GM21367 (cell line): ENCODE measurements at regions not wholly inside any gene's neighbourhood (a gene's known extent, or its start where the extent isn't known, plus 50 kb on each side); places are given as distances from the start of the nearest gene placed in this dataset.

Source experiments
- ATAC-seq: cut with Tn5 transposase; IDR thresholded peaks from one replicate; pipeline ENCODE4 v1.9.1; 2021; ENCODE audit not compliant: unreplicated experiment

DNA sequence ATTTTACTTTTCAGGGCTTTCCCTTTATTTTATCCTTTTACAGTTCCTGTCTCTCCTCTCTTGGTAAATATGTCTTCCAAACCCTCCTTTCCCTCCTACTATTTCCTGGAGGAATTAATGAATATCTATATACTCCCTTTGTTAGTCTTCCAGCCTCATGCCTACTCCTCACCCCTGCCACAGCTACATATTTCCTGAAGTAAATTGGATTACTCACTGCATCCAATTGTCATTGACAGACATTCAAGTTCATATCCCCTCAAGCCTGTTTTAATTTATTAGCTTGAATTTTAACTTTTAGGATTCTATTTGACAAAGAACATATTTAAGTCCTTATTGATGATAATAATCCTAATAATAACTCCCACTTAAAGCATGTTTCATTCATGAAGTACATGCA, 314.5 kb downstream of the TMEM161B start:
- no peak for ATAC-seq

DNA sequence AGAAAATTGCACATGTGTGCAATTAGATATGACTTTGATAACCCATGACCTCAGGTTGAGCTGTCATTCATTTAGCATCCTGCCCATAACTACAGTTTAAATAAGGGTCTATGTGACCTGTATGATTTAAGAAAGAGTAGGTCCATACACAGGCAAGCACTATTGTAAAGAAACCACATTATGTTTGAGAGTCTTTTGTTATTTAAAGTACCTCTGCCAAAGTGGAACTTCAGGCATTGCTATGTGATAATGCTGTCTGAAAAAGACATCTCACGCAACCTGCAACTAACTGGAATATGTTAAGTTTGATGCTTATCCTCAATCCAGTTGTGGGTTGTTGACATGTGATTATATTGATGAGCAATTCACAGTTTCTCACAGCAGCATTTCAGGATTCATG, 317.0 kb downstream of the TMEM161B start:
- ATAC-seq, result no peak

DNA sequence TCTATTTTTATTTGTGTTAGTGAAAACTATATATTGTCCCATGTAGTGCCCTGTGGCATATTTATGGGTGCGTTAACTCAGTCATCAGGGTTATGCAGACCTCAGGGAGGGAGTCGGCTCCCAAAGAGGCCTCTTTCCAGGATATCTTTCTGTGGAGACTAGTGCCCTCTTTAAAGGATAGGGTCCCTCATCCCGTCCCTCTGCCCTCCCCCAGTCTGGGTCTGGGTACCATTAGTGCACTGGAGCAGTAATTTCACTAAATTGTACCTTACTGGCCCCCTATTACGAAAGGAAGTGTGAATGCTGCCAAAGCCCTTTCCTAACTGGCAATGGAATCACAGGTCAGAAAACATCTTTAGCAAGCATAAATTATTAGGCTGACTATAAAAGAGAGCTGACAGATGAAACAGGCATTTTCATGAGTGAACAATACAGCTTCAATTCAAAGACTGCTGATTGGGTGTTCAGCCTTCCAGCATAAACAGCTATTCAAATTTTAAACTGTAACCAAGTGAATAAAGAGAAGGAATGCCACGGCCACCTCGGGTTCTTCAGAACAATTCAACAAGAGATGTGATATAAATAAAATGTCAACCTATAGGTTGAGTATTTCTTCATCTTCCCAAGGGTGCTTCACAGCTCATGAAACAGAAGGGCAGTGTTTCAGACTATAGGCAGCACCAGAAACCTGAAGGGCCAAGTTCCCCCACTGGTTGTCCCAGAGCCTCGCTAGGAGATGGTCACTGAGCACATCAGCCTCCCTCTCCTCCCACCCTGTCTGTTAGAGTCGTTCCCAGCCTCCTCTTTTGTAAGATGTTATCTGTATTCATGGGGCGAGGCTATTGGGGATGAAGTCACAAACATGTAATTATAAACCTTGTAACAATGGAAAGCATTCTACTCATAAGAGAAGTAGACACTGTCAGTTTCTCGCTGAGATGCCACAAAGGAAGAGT, 318.7 kb downstream of the TMEM161B start:
- ATAC-seq, result no peak

DNA sequence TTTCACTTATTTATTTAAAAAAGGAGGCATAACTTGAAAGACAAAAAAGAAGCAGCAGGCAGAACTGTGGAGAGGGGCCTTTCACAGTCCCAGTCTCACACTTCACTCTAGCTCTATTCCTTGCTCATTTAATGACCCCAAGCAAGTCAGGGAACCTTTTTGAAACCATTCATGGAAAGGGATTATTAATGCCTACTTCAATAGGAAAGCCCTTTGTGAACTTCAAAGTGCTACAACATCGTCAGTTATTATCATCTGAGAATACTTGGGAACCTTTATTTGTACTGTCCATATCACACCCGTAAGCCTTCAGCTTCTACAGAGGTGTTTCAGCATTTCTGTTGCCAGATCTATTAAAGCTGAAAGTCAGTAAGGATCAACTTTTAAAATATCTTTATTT, 320.2 kb downstream of the TMEM161B start:
- no peak for ATAC-seq

DNA sequence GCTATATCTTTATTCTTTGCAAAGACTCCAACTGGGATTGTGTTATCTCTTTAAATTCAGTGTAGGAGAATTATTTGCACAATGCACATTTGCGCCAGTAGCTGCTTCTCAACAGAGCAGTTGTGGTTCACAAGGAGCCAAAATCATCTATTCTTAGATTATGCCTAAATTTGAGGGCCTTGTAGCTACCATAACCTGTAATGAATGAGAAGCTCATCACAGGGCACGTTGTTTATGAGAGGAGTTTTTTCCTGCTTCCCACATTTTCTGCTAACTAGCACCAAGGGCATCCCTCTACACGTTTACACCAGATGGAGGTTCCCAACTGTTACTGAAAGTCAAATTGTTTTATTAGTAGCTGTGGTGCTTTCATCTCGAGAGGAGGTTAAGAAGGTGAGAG, 322.4 kb downstream of the TMEM161B start:
- ATAC-seq, result no peak

GRCh38 chr5:87945286-87945650, 323.4 kb downstream of the TMEM161B start:
- no peak for ATAC-seq

DNA sequence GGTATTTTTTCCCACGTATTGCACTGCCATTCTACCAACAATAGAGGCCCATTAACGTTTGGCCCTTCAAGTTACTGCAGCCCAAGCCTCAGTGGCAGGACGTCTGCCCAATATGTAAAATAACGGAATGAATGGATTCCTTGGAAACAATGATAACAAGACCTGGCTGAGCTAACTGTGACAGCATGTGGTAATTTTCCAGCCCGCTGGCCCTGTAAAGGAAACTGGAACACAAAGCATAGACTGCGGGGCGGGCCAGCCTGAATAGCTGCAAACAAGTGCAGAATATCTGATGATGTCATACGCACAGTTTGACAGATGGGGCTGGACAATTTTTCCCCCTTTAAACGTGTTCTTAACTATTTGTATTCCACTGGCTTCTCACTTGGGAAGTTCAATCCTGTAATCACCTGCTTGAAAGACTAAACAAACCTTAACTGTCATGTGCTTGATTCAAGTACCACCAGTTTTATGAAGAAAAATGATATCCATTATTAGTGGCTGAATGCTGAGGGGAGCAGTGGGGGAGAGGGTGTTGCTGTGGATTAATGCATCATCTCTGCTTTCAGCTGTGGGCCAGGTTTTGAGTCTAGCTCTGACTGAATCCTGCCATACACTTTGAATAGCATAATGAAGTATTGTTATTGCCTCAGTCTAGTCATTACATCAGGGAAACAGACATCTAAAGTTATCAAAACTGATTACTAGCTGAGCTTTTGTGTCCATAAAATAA, 323.9 kb downstream of the TMEM161B start:
- ATAC-seq, result no peak

- ATAC-seq, result no peak
These were observed 327.9 kb downstream of the TMEM161B start for GRCh38 chr5:87940775-87941174.

GRCh38 chr5:87936667-87937066, 332.0 kb downstream of the TMEM161B start:
- no peak for ATAC-seq

GRCh38 chr5:87924436-87924835, 344.2 kb downstream of the TMEM161B start:
- ATAC-seq, result no peak

- no peak for ATAC-seq
These were observed 352.3 kb downstream of the TMEM161B start for GRCh38 chr5:87916320-87916719.

- ATAC-seq, result no peak
These were observed 356.2 kb downstream of the TMEM161B start for GRCh38 chr5:87912419-87912818.

GRCh38 chr5:87909382-87909781, 359.3 kb downstream of the TMEM161B start:
- no peak for ATAC-seq

DNA sequence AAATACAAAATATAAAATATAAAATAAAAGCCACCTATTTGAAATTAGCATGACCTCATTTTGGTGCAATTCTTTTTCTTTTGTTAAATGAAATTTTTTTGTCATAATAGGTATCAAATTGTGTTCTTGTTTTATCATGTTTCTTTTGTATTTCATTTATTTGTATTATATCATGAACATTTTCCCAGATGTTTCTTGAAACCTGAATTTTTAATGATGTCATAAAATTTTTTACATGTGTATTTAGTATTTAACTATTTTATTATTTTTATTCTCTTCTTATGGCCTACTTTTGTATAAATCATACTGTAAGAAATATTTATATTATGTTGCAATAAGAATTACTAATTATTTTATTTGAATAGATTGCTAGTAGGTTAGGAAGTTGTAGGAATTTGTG, 361.7 kb downstream of the TMEM161B start:
- ATAC-seq, result no peak

DNA sequence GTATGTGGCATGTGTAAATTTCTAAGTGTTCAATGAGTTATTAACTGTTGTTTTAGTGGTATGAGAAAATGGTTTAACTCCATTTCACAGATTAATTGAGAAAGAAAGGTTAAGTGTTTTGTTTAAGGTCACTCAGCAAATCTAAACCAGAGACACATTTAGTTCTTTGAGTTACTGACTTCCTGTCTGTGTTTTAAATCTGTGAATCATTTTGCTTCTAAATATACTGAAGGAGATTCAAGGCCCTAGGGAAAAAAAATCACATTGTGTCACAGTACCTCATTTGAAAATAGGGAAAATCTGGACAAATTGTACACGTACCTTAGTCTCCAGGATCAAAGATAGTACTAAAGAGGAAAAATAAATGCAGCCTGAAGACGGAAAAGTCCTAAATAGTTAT, 368.2 kb downstream of the TMEM161B start:
- ATAC-seq, result no peak

GRCh38 chr5:87899721-87900131, 368.9 kb downstream of the TMEM161B start:
- ATAC-seq, result no peak

DNA sequence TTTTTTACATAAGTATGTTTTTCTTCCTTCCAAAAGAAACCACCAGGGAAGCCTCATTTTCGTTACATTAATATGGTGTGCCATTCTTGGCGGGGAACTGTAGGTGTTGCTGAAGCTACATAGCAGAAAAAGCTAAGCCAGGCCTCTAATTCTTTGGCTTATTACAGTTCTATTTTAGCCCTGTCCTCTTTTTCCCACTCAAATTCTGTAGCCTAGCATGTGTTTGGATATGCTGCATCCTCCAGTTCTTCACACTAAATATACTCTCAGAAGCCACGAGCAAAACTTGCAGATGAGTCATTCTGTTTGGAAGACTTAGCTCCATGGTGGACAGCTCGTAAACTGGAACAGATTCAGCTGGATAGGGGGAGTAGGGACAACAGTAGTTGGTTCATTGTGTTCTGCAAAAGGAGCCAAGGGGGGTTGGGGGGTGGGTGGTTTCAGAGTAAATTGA, 369.4 kb downstream of the TMEM161B start:
- no peak for ATAC-seq

GRCh38 chr5:87898574-87898973, 370.1 kb downstream of the TMEM161B start:
- ATAC-seq, result no peak

DNA sequence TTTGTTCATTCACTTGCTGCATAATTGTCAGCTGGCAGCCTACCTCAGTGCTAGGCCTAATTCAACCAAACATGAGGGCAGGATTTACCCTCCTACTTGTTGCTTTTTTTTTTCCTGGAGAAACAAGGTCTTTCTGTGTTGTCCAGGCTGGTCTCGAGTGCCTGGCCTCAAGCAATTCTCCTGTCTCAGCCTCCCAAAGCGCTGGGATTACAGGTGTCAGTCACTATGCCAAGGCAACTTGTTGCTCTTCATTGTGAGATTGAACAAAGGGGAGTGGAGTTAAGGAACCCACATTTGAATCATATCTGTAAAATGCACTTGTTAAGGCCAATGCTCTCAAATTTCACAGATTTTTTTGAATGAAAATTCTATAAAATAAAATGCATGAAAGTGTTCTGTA, 380.5 kb downstream of the TMEM161B start:
- no peak for ATAC-seq

DNA sequence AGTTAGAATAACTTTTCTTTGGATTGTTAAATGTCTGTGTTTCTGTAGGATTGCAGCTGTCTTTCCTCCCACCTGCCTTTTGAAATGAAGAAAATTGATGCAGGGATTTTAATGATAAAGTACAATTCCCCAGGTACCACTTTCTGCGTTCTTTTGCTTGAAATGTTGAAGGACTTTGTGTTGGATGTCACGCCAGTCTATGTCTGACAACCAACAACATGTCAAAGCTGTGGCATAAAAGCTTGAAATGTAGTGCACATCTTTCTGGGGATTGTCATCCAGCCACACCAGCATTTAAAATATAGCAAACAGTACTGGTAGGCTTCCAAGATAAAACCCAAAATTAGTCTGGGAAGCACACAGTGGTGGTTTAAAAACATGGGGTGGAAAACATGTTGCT, 381.4 kb downstream of the TMEM161B start:
- ATAC-seq, result no peak

GRCh38 chr5:87886164-87886563, 382.5 kb downstream of the TMEM161B start:
- no peak for ATAC-seq

DNA sequence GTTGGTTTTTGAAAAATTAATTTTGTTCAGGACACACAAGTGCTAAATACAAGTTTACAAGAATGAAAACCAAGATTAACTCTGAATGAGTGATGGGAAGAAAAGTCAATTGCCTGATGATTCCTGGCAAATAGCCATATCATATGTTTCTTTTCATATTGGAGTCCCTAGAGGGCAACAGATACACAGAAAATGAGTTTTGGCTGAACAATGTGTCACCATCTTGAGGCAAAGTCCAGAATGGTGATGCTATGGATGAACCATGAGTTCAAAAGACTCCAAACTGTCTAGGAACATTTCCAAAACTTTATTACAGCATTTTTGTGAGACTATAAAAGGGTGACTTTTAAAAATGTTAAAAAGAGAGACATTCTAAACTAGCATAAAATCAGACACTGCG, 382.9 kb downstream of the TMEM161B start:
- no peak for ATAC-seq
